Germinal center (tissue), 1 donor: ENCODE measurements at regions not wholly inside any gene's neighbourhood (a gene's known extent, or its start where the extent isn't known, plus 50 kb on each side); places are given as distances from the start of the nearest gene placed in this dataset.

Source experiments
- DNase-seq: peaks from one replicate; pipeline ENCODE4 v3.0.0; 2012; ENCODE audit warnings: mixed read lengths, low spot score

- DNase-seq, result no peak
Observed at GRCh38 chr5:125559296-125559695, 812.9 kb upstream of the ZNF608 start.

GRCh38 chr5:125560476-125561225 lies 814.2 kb upstream of the ZNF608 start:
- DNase-seq, result no peak

DNA sequence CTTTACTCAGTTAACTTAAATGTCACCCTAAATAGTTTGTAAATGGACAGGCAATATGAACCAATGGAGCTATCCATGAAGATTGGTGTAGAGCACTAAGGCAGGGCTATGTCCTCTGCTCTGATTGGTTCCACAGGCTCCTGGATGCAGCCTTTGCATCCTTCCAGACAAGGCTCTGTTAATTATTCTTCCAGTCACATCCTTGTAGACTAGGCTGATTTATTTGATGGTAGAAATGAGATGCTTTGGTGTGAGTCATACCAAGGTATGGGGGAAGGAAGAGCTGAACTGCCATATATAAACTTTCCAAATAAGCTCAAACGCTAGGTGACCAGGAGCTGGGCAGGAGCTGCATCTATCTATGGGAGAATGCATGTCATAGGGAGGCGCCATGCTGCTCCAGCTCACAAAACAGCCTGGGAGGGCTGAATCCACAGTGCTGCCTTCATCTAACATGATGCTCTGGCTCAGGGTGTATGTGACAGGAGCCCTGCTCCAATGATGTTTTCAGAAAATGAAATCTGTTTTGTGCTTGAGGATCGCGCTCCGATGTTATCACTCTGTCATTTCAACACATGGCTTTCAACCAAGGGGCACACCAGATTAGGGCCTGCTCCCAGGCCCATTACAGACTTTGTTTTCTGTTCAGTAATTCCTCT lies 818.0 kb upstream of the ZNF608 start:
- DNase-seq, result no peak

- DNase-seq, result no peak
Observed at GRCh38 chr5:125574491-125575044, 828.1 kb upstream of the ZNF608 start.

DNA sequence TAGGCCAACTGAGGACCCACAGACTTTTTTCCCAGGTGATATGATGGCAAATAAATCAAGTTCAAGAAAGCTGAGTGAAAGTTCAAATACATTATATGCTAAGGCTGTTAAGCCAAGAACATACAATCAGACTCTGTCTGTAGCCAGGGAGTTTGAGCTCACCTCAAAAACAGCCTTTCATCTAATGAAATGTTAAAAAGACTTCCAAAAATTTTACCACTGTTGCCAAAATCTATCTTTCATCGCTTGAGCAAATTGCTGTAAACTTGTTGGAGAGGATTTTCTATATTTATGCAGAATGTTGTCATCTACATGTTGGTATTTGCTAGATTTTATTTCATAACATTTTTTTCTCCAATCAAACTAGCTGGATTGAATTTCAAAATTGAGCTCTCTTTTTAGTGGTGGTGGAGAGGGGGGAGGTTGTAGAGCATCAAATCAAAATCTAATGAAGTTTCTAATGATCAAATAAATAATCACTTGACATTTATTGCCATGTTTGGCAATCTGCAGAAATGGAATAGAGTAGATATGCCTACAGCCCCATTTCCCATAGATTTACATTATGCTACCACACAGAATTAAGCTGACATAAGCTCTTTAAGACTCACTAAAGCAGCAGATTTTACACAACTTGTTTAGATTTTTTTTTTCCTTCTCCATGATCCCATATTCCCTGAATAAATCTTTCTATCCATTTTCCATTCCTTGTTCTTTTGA lies 828.9 kb upstream of the ZNF608 start:
- no peak for DNase-seq

DNA sequence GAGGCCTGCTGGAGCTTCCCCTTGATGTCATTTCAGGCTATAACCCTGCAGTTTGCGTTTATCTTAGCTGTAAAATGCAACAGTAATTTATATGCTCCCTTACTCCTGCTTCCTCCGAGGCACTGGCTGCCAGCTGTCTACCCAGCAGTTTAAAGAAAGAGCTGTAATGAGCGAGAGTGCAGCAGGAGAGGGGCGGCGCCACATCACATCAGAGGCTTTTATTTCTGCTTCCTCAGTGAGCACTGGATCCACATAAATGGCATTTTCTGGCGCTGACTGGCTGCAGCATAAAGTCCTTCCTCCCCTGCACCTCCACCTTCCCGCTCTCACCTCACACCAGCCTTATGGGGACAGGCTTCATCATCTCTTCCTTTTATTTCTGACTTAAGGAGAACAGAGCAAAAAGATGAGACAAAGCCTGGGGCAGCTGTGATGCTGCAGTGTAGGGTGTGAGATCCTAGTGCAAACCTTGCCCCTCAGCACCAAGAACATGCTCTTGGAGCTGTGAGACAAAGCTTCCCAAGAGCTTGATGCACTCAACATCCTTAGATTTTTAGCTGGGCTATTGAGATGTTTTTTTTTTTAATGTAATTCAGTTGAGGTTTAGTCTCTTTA lies 829.6 kb upstream of the ZNF608 start:
- no peak for DNase-seq

DNA sequence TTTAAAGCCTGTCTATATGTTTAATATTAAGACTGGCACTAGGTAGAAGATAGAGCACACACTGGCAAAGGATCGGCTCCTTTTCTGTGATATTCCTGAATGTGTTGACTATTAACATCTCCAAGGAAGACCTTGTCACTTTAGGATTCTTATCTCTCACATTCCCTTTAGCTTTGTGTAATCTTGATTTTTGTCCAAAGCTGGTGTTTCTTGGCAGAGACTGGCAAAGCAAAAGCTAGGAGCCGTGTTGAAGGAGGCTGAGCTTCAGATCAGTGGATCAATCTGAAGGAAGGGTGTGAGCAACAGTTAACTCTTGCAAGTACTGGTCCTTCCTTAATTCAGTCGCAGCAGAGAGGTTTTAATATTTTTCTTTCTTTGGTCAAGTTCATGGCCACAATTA lies 830.4 kb upstream of the ZNF608 start:
- no peak for DNase-seq

GRCh38 chr5:125578551-125578950 lies 832.1 kb upstream of the ZNF608 start:
- DNase-seq, result no peak

DNA sequence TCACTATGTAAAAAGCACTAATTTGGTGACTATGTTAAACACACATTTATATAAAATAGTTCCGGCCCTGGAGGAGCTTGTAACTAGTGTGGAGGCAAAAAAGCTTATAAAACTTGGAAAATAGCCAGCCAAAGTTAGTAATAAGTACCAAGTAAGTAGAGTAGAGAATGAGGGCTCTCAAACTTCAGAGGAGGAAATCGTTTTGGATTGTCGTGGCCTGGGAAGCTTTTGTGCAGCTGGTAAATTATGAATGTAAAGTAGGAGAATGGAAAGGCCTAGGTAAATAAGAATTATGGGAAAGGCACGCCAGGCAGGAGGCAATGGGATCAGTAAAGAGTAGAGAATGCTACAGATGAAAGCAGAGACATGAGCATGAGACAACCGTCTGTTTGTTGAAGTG lies 832.7 kb upstream of the ZNF608 start:
- DNase-seq, result no peak

GRCh38 chr5:125581311-125581710 lies 834.9 kb upstream of the ZNF608 start:
- no peak for DNase-seq

- DNase-seq, result no peak
Observed at GRCh38 chr5:125582352-125582751, 835.9 kb upstream of the ZNF608 start.

DNA sequence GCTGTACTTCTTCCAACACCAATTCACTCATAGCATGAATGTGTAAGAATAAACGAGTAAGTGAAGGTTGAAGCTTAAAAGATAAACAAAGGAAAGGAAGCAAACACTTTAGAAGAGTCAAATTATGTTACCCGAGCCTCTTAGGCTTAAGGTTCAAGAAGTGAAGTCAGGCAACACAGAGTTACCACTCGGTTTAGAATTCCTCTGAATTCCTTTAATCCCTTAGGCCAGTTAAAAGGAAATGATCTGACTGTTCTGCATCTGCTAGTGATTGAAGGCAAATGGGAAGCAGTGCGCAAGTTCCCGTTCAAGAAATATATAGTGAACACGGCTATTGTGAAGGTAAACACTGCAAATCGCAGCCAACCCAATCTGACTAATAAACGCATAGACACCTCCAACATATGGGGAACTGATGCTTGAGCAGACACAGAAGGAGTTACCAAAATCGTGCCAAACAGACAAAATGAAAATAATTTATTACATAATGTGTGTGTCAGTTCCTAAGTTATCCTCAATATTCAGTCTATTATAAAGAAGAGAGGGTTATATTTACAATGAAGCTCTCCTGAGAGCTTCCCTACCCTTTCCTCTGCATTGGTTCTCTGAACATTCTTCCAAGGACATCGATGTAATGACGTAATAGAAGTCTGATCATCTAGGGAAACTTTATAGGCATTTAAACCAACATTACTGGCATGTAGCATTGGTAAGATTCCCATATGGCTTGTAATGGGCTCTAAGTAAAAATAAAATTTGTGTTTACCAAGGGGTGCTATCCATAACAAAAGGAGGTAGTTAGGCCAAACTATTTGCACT lies 837.1 kb upstream of the ZNF608 start:
- no peak for DNase-seq

GRCh38 chr5:125584140-125584520 lies 837.7 kb upstream of the ZNF608 start:
- no peak for DNase-seq

DNA sequence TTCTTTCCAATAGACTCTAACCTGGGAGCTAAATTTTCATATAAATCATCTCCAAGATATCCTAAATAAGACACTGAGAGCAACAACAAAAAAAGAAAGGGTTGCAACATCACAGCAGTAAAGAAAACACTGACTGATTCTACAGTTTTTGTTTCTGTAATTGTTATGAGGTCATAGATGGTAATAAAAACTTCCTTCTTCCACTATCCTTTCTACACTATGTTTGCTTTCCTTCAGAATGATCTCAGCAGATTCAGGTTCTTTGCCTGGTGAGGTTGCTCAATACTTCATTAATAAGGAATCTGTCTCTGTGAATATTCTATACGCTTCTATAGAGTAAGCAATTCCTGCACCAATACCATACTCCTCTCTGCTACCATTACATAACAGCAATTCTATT lies 835.6 kb upstream of the GRAMD2B start:
- DNase-seq, result no peak

DNA sequence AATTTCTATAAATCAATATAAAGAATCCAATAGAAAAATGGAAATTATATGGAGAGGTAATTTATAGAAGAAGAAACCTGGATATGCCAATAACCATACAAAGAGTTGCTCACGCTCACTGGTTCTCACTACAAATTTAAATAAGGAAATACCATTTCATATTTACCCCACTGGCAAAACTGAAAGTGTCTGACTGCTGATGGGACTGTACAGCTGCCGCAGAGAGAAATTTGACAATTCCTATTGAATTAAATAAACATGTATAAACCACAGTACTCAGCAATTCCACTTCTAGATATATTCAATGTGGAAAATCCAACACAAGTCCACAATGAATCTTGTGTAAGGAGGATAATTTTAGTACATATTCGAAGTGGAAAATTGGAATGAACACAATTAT lies 830.4 kb upstream of the GRAMD2B start:
- DNase-seq, result no peak

- DNase-seq, result no peak
Observed at GRCh38 chr5:125595095-125595494, 828.1 kb upstream of the GRAMD2B start.

DNA sequence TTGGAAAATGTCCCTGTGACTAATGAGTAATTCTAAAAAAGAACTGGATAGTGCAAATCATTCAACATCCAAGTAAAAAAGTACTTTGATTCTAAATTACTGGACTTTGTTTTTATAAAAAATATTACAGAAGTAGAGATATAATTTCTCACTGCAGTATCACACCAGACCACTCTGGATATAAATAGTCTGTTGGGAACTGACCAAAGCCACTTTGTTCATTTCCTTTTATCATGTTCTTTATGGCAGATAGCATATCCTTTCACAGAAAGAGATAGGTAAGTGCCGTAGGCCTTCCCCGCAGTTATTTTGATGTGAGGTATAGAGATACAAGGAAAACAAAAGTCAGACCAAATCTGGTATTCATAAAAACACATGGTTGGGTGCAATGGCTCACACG lies 827.4 kb upstream of the GRAMD2B start:
- no peak for DNase-seq

GRCh38 chr5:125597338-125597737 lies 825.9 kb upstream of the GRAMD2B start:
- DNase-seq, result no peak

DNA sequence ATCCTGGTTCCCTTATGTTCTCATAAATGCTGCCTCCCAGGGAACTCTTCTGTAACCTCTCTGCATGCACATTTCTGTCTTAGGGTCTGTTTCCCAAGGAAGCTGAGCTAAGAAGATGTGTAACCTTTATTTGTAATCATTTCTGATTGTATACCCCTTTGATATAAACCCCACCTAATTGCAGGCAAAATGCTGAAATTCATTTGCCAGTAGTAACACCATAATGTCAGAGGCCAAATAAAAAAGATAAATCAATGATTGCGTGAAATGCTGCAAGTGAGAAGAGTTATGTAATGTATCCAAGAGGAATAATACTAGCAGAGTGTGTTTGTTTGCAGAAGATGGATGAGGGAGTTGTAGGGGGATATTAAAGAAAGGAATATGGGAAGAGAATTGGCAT lies 822.6 kb upstream of the GRAMD2B start:
- no peak for DNase-seq

DNA sequence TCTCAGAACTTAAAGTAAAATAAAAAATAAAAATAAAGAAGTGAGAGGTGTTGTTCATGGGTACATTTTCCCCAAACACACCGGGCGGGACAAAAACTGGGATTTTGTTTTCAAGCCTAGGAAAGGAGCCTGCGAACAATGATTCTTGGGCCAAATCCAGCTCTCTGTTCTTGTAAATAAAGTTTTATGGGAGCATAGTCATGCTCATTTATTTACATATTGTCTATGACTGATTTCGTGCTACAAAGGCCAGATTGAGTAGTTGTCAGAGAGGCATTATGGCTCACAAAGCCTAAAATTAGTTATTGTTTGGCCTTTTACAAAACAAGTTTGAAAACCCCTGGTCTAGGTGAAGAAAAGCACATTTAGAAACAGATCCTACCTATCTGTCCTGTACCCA lies 821.0 kb upstream of the GRAMD2B start:
- no peak for DNase-seq

- DNase-seq, result no peak
Observed at GRCh38 chr5:125603321-125603720, 819.9 kb upstream of the GRAMD2B start.

DNA sequence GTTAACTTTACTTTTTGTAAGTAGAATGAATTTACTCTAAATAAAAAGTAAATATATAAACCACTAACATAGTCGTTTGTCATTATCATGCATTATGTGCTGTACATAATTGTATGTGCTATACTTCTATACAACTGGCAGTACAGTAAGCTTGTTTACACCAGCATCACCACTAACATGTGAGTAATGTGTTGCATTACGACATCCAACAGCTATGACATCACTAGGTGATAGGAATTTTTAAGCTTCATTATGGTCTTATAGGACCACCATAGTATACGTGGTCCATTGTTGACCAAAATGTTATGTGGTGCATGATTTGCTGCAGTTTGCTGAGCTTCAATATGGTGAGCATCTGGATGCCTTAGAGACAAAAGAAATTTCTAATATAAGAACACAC lies 819.1 kb upstream of the GRAMD2B start:
- DNase-seq, result no peak
